Right atrium auricular region (tissue), 2 donors: ENCODE measurements at regions not wholly inside any gene's neighbourhood (a gene's known extent, or its start where the extent isn't known, plus 50 kb on each side); places are given as distances from the start of the nearest gene placed in this dataset.
A peak's percentile ranks its signal among the peaks of the same experiment; 100 is the strongest.

Source experiments
- DNase-seq: peaks from one replicate; pipeline ENCODE4 v3.0.0-alpha.2; 2019; ENCODE audit warnings: low spot score
- H3K27ac ChIP-seq, 2 donors: fragments of 200-600 bp; sonication (generic); 1 replicate in 1 of 2; 2 replicates in 1 of 2; pipeline ENCODE4 v1.5.1; 2016 to 2019
- H3K27me3 ChIP-seq, 2 donors: fragments of 200-600 bp; sonication (generic); one replicate each; pipeline versions ENCODE4 v1.5.1 to v1.6.0; 2017 to 2019
- H3K36me3 ChIP-seq: fragments of 200-600 bp; sonication (generic); one replicate; pipeline ENCODE4 v1.5.1; 2016
- H3K4me1 ChIP-seq, 2 donors: fragments of 200-600 bp; sonication (generic); one replicate each; pipeline versions ENCODE4 v1.5.1 to v1.6.0; 2017 to 2019
- H3K4me3 ChIP-seq, 2 donors: fragments of 200-600 bp; sonication (generic); 1 replicate in 1 of 2; 2 replicates in 1 of 2; pipeline ENCODE4 v1.5.1; 2017 to 2019; ENCODE audit warnings: mild to moderate bottlenecking in 1 of 2, moderate library complexity in 1 of 2
- H3K9me3 ChIP-seq, 2 donors: fragments of 200-600 bp; sonication (generic); one replicate each; pipeline ENCODE4 v1.5.1; 2019
- TF ChIP-seq, protein P1 (sequence below), 2 donors: fragments of 200-600 bp; sonication (generic); IDR thresholded peaks; one replicate each; pipeline ENCODE4 v1.5.1; 2019; ENCODE audit warnings: antibody characterized with exemption in 2 of 2

DNA sequence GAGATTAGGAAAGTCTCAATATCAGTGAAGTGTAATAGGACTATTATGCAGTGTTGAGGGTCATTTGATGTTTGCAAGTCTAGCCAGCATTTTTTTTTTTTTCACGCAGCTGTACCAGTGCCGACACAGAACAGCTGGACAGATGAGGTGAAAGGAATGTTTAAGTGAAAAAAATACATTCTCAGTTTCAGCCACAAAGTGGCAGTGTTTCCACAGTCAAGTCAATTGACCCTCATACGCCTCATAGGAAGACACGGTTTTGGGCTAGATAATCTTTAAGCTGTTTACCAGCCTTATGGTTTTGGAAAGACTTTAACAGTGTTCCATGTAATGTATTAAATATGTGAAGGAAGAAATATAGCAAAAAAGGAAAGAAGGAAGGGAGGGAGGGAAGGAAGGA lies 349.9 kb upstream of the ANO3 start:
- Histone ChIP-seq H3K27ac (no peak overlapping the region), H3K9me3 (no peaks in the 10 kb centered on the region), H3K4me3 (no peak overlapping the region), H3K36me3 (no peaks in the 10 kb centered on the region), H3K27me3 (no peaks in the 10 kb centered on the region), H3K4me1 (no peaks in the 10 kb centered on the region)
- TF ChIP-seq, protein P1, sequence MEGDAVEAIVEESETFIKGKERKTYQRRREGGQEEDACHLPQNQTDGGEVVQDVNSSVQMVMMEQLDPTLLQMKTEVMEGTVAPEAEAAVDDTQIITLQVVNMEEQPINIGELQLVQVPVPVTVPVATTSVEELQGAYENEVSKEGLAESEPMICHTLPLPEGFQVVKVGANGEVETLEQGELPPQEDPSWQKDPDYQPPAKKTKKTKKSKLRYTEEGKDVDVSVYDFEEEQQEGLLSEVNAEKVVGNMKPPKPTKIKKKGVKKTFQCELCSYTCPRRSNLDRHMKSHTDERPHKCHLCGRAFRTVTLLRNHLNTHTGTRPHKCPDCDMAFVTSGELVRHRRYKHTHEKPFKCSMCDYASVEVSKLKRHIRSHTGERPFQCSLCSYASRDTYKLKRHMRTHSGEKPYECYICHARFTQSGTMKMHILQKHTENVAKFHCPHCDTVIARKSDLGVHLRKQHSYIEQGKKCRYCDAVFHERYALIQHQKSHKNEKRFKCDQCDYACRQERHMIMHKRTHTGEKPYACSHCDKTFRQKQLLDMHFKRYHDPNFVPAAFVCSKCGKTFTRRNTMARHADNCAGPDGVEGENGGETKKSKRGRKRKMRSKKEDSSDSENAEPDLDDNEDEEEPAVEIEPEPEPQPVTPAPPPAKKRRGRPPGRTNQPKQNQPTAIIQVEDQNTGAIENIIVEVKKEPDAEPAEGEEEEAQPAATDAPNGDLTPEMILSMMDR (IDR thresholded peaks at IDR 0.05), result peak; percentile 44 to 69
- DNase-seq, result no peak

DNA sequence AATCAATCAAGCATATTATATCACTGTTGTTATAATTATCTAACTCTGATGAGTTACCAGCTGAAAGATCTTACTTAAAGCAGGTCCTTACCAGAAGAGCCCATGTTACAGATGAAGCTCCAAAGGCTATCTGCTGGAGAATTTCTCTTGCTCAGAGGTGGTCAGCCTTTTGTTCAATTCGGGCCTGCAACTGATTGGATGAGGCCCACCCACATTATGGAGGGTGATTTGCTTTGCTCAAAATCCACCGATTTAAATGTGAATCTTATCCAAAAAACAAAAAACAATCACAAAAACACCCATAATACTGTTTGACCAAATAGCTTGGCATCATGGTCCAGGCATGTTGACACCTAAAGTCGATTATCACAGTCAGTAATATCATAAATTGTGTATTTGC lies 348.6 kb upstream of the ANO3 start:
- TF ChIP-seq, protein P1 (IDR thresholded peaks at IDR 0.05), result no peak
- no peaks in the 10 kb centered on the region for H3K9me3 ChIP-seq
- no peaks in the 10 kb centered on the region for H3K27me3 ChIP-seq
- no peaks in the 10 kb centered on the region for H3K4me1 ChIP-seq
- no peaks in the 10 kb centered on the region for H3K36me3 ChIP-seq
- DNase-seq, result no peak
- H3K4me3 ChIP-seq, result no peak overlapping the region
- no peak overlapping the region for H3K27ac ChIP-seq

DNA sequence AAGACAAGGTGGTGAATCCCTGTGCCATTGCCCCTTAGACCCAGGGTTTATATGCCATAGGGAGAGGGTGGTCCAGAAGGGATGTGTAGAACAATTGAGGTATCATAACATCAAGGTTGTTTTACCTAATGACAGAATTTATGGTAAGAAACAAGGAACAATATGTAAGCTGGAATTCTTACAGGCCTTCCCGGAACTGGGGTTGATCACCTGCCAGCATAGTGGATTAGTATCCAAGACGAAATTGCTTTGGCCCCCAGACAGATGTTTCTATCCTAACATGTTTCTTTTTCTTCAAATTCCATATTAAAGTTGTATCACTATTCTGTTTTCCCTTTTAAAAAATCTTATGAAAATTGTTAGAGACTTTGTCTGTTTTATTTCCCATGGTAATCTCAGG lies 343.8 kb upstream of the ANO3 start:
- DNase-seq, result no peak
- Histone ChIP-seq H3K36me3 (no peaks in the 10 kb centered on the region), H3K27me3 (no peaks in the 10 kb centered on the region), H3K4me3 (no peak overlapping the region), H3K9me3 (no peaks in the 10 kb centered on the region), H3K4me1 (no peaks in the 10 kb centered on the region), H3K27ac (no peak overlapping the region)
- TF ChIP-seq, protein P1 (IDR thresholded peaks at IDR 0.05), result no peak

DNA sequence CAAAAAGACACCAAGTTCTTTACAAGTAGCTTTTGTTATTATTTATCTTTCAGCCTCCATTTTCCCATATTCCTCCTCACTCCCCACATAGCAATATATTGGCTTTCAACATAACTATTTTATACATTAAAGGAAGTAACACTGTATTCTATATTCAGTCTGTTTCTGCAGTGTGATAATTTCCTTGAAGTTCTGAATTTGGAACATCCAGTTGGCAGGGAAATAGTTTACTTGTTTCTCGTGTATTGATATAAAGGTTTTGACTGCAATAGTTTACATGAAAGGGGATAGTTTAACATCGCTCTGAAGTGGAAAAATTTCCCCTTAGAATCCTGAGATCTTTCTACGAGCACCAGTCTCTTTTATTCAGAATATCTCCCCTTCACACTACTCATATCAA lies 341.5 kb upstream of the ANO3 start:
- Histone ChIP-seq H3K36me3 (no peaks in the 10 kb centered on the region), H3K4me3 (no peak overlapping the region), H3K27ac (no peak overlapping the region), H3K4me1 (no peaks in the 10 kb centered on the region), H3K9me3 (no peaks in the 10 kb centered on the region), H3K27me3 (no peaks in the 10 kb centered on the region)
- TF ChIP-seq, protein P1 (IDR thresholded peaks at IDR 0.05), result no peak
- no peak for DNase-seq

DNA sequence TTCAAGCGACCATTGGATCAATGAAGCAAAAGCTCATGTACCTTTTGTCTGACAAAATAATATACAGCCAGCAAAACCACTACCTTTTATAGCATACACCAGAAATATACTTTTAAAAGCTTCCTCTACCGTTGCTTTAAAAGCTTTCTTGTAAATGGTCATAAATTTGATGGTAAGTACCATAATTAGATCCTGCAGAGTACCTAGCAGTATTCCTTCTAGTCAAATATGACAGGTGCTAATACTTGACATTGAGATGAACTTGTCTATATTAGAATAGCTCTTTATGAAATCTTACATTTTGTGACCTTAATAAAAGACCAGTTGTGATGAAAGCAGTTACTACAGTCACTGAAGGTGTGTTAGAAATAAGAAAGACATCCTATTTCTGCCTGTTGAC lies 340.5 kb upstream of the ANO3 start:
- Histone ChIP-seq H3K27me3 (no peaks in the 10 kb centered on the region), H3K36me3 (no peaks in the 10 kb centered on the region), H3K4me1 (no peaks in the 10 kb centered on the region), H3K27ac (no peak overlapping the region), H3K9me3 (no peaks in the 10 kb centered on the region), H3K4me3 (no peak overlapping the region)
- TF ChIP-seq, protein P1 (IDR thresholded peaks at IDR 0.05), result no peak
- DNase-seq, result no peak

DNA sequence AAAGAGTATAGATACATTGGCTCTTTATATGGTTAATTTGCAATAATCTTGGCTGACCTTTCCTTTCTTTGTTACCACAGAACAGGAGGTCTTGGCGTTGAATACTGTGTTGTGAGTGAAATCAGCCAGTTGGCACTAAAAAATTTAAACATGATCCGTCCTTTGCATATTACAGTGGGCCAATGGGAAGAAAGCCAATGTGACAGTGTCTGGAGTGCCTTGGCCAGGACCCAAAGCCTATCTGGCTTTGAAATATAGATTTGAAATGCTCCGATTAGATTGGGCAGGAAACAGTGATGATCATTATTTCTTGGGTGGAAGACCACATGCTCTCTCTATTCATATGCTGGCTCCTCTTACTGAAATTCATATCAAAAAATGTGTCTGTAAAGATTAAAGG lies 339.6 kb upstream of the ANO3 start:
- H3K36me3 ChIP-seq, result no peaks in the 10 kb centered on the region
- H3K4me1 ChIP-seq, result no peaks in the 10 kb centered on the region
- DNase-seq, result no peak
- no peak overlapping the region for H3K27ac ChIP-seq
- no peak overlapping the region for H3K4me3 ChIP-seq
- TF ChIP-seq, protein P1 (IDR thresholded peaks at IDR 0.05), result no peak
- no peaks in the 10 kb centered on the region for H3K9me3 ChIP-seq
- no peaks in the 10 kb centered on the region for H3K27me3 ChIP-seq
